HG03520 (cell line): ENCODE measurements at regions not wholly inside any gene's neighbourhood (a gene's known extent, or its start where the extent isn't known, plus 50 kb on each side); places are given as distances from the start of the nearest gene placed in this dataset.
"Not testable (repeated sequence)": the region's sequence is repeated elsewhere in the genome, so short reads cannot be mapped to it uniquely, and the experiment has no call there.

Experiments used
- ATAC-seq: cut with Tn5 transposase; IDR thresholded peaks from one replicate; pipeline ENCODE4 v1.9.1; 2021; ENCODE audit warnings: mild to moderate bottlenecking, moderate library complexity; ENCODE audit not compliant: unreplicated experiment

- ATAC-seq = no peak
These were observed 201.4 kb upstream of the CBLB start for GRCh38 chr3:106070187-106070586.

GRCh38 chr3:106071306-106071705 is 202.5 kb upstream of the CBLB start:
- no peak for ATAC-seq

GRCh38 chr3:106072596-106072995 is 203.8 kb upstream of the CBLB start:
- not testable (repeated sequence) for ATAC-seq

DNA sequence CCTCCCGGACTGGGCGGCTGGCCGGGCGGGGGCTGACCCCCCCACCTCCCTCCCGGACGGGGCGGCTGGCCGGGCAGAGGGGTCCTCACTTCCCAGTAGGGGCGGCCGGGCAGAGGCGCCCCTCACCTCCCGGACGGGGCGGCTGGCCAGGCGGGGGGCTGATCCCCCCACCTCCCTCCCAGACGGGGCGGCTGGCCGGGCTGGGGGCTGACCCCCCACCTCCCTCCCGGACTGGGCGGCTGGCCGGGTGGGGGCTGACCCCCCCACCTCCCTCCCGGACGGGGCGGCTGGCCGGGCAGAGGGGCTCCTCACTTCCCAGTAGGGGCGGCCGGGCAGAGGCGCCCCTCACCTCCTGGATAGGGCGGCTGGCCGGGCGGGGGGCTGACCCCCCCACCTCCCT is 205.0 kb upstream of the CBLB start:
- not testable (repeated sequence) for ATAC-seq

GRCh38 chr3:106075731-106076130 is 206.9 kb upstream of the CBLB start:
- not testable (repeated sequence) for ATAC-seq

DNA sequence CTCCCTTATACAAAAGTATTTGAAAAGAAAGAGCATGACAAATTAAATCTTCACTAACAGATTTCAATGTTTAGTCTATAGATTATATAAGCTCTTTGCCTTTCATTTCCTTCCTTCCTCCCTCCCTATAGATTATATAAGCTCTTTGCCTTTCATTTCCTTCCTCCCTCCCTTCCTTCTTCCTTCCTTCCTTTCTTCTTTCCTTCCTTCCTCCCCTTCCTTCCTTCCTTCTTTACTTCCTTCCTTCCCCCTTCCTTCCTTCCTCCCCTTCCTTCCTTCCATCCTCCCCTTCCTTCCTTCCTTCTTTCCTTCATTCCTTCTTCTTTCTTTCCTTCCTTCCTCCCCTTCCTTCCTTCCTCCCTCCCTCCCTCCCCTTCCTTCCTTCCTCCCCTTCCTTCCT is 209.8 kb upstream of the CBLB start:
- ATAC-seq = no peak

GRCh38 chr3:106082616-106083015 is 213.8 kb upstream of the CBLB start:
- no peak for ATAC-seq

DNA sequence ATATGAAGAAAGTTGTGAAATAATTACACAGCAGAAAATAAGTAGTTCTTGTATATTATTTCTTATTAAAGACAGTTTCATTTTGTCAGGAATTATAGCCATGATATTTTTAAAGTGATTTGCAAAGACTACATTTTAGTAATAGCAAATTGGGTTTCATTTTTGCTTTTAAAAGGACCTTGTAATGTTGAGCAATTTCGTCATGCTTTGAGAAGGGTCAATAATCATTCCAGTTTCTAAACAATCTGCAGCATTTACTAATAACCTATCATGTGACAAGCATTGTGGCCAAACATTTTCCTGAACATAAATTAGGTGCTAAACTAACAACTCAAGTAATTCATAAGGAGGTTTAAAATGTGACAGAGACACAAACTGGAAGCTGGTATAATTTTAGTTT is 214.4 kb upstream of the CBLB start:
- no peak for ATAC-seq

DNA sequence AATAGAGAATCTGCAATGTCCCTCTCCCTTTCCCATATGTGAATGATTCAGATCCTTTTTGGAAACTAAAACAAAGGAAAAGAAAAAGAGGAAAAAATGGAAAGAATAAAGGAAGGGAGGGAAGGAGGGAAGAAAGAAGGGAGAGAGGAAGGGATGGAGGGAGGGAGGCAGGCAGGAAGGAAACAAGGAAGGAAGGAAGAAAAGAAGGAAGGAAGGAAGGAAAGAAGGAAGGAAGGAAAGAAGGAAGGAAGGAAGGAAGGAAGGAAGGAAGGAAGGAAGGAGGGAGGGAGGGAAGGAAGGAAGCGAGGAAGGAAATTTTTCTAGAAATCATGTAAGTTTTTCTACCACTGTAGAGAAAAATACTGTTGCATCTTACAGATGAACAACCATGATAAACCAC is 215.0 kb upstream of the CBLB start:
- ATAC-seq = no peak

GRCh38 chr3:106086038-106086437 is 217.2 kb upstream of the CBLB start:
- ATAC-seq = no peak

DNA sequence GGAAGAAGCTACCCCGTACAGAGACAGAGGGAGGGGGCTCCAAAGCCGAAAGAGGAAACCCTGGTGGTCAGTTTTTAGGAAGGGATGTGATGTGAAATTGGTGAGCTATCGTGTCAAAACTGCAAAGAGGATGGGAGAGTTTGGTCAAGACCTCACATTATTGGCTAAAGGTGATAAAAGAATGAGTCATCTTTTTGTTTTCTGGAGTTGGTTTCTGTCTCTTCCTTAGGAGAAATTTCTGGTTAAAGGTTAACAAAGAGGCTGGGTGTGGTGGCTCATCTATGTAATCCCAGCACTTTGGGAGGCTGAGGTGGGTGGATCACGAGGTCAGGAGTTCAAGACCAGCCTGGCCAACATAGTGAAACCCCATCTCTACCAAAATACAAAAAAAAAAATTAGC is 217.8 kb upstream of the CBLB start:
- no peak for ATAC-seq

- no peak for ATAC-seq
These were observed 219.5 kb upstream of the CBLB start for GRCh38 chr3:106088304-106088703.

- no peak for ATAC-seq
These were observed 220.1 kb upstream of the CBLB start for GRCh38 chr3:106088899-106089298.

GRCh38 chr3:106089806-106090205 is 221.0 kb upstream of the CBLB start:
- no peak for ATAC-seq

DNA sequence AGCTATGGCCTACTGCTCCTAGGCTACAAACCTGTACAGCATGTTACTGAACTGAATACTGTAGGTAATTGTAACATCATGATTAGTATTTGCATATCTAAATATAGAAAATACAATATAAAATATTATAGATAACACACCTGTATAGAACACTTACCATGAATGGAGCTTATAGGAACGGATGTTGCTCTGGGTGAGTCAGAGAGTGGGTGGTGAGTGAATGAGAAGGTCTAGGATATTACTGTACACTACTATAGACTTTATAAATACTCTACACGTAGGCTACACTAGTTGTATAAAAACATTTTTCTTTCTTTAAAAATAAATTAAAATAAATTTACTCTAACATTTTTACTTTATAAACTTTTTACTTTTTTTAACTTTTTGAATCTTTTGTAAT is 224.0 kb upstream of the CBLB start:
- ATAC-seq = no peak

GRCh38 chr3:106093616-106094015 is 224.8 kb upstream of the CBLB start:
- ATAC-seq = no peak

- ATAC-seq = no peak
These were observed 229.1 kb upstream of the CBLB start for GRCh38 chr3:106097817-106098435.

DNA sequence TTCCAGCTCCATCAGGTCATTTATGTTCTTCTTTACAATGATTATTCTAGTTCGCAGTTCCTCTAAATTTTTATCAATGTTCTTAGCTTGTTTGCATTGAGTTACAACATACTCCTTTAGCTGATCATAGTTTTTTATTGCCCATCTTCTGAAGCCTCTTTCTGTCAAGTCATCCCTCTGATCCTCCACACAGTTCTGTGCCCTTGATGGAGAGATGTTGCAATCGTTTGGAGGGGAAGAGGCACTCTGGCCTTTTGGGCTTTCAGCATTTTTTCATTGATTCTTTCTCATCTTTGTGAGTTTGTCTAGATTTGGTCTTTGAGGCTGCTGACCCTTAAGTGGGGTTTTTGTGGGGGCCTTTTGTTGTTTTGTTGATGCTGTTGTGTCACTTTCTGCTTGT is 234.6 kb upstream of the CBLB start:
- ATAC-seq = no peak

GRCh38 chr3:106104078-106104477 is 235.3 kb upstream of the CBLB start:
- no peak for ATAC-seq

DNA sequence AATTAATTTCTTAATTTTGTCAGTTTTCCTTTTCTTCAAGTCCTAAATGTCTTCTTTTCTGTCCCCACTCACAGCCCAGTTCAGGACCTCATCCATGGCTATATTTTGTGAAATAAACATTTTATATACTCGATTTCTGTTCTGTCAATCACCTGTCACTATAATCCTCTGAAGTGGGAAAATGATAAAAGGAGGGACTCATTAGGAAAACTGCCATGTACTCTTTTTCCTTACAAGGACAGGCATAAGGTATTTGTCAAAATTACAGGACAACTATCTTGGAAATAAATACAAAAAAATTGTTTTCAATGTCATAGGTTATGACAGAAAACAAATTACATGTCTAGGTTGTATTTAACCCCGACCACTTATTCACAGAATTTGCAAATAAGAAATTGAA is 240.1 kb upstream of the CBLB start:
- no peak for ATAC-seq

DNA sequence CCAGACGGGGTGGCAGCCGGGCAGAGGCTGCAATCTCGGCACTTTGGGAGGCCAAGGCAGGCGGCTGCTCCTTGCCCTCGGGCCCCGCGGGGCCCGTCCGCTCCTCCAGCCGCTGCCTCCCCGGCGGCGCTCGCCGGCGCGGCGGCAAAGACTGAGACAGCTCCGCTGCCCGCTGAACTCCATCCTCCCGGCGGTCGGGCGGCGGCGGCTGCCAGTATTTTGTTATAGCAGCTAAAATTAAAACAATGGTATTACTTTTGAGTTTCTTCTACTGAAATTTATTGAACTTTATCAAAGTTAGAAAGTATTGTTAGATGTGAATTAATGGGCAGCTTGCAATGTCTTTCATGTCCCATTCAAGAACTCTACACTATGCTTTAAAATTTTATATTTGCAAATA is 243.7 kb upstream of the CBLB start:
- not testable (repeated sequence) for ATAC-seq

GRCh38 chr3:106113747-106114146 is 244.9 kb upstream of the CBLB start:
- no peak for ATAC-seq

DNA sequence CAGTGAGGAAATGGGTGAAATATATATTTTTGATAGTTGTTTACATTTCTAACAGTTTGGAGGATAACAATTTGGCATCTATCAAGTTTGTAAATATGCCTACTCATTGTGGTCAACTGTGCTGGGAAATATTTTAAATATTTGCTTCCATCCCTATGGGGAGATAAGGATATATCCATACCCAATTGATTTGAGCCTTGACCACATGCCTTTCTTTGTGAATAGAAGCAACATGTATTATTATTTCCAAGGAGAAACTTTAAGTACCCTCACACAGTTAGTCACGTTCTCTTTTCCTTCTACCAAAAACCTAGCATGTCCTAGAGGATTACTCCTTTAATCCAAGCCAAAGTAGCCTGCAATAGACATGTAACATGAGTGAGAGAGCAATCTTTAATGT is 245.4 kb upstream of the CBLB start:
- ATAC-seq = no peak
